Mucosa of stomach (tissue), 1 donor: ENCODE measurements at regions not wholly inside any gene's neighbourhood (a gene's known extent, or its start where the extent isn't known, plus 50 kb on each side); places are given as distances from the start of the nearest gene placed in this dataset.

Experiments used
- H3K27me3 ChIP-seq: one replicate; pipeline ENCODE4 v1.7.0; 2013; ENCODE audit warnings: mild to moderate bottlenecking, low read length; ENCODE audit not compliant: control insufficient read depth, insufficient read depth
- H3K36me3 ChIP-seq: one replicate; pipeline ENCODE4 v1.7.0; 2013; ENCODE audit warnings: low read length; ENCODE audit not compliant: control insufficient read depth, insufficient read depth
- H3K4me1 ChIP-seq: one replicate; pipeline ENCODE4 v1.7.0; 2013; ENCODE audit warnings: mild to moderate bottlenecking, low read length; ENCODE audit not compliant: control insufficient read depth, insufficient read depth
- H3K4me3 ChIP-seq: one replicate; pipeline ENCODE4 v1.7.0; 2013; ENCODE audit warnings: low read length
- H3K9ac ChIP-seq: one replicate; pipeline ENCODE4 v1.7.0; 2013; ENCODE audit warnings: mild to moderate bottlenecking, low read length, moderate library complexity
- H3K9me3 ChIP-seq: one replicate; pipeline ENCODE4 v1.7.0; 2013; ENCODE audit warnings: mild to moderate bottlenecking, low read length, moderate library complexity; ENCODE audit not compliant: control insufficient read depth
- donor health status: Pancreatic carcinoma.

GRCh38 chr21:16608209-16608830 is 878.5 kb downstream of the USP25 start:
- no peaks in the 10 kb centered on the region for H3K4me1 ChIP-seq
- H3K9ac ChIP-seq, result no peak overlapping the region
- H3K9me3 ChIP-seq, result no peaks in the 10 kb centered on the region
- H3K36me3 ChIP-seq, result no peaks in the 10 kb centered on the region
- H3K27me3 ChIP-seq, result no peaks in the 10 kb centered on the region
- no peak overlapping the region for H3K4me3 ChIP-seq

DNA sequence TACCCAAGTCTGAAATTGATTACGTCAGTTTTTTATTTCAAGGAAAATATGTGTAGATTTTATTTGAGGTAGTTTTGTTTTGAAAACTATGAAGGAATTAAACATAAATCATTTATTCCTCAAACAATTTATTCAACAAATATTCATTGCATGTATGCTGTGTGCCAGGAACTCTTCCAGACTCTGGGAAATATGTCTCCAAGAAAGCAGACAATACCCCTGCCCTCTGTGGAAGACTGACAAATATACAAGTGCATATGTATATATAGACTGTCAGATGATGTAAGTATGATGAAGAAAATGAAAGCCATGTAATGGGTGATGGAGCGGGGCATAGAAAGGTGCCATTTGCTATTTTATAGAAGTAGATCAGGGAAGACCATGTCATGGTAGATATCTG is 889.5 kb downstream of the USP25 start:
- H3K4me3 ChIP-seq, result no peak overlapping the region
- no peaks in the 10 kb centered on the region for H3K9me3 ChIP-seq
- no peaks in the 10 kb centered on the region for H3K36me3 ChIP-seq
- H3K27me3 ChIP-seq, result no peaks in the 10 kb centered on the region
- no peaks in the 10 kb centered on the region for H3K4me1 ChIP-seq
- H3K9ac ChIP-seq, result no peak overlapping the region

GRCh38 chr21:16620786-16621320 is 891.1 kb downstream of the USP25 start:
- Histone ChIP-seq H3K4me1 (no peaks in the 10 kb centered on the region), H3K9me3 (no peaks in the 10 kb centered on the region), H3K27me3 (no peaks in the 10 kb centered on the region)

GRCh38 chr21:16624479-16625118 is 888.2 kb upstream of the CXADR start:
- H3K9ac ChIP-seq, result no peak overlapping the region
- H3K36me3 ChIP-seq, result no peaks in the 10 kb centered on the region
- H3K9me3 ChIP-seq, result no peaks in the 10 kb centered on the region
- no peak overlapping the region for H3K4me3 ChIP-seq
- no peaks in the 10 kb centered on the region for H3K4me1 ChIP-seq
- no peaks in the 10 kb centered on the region for H3K27me3 ChIP-seq

More at GRCh38 chr21:16620786-16621320, 891.1 kb downstream of the USP25 start:
- Histone ChIP-seq H3K9ac (no peak overlapping the region), H3K36me3 (no peaks in the 10 kb centered on the region), H3K4me3 (no peak overlapping the region)

GRCh38 chr21:16625491-16625890 is 887.4 kb upstream of the CXADR start:
- Histone ChIP-seq H3K9me3 (no peaks in the 10 kb centered on the region), H3K4me3 (no peak overlapping the region), H3K4me1 (no peaks in the 10 kb centered on the region), H3K36me3 (no peaks in the 10 kb centered on the region), H3K27me3 (no peaks in the 10 kb centered on the region), H3K9ac (no peak overlapping the region)

- Histone ChIP-seq H3K4me3 (no peak overlapping the region), H3K4me1 (no peaks in the 10 kb centered on the region), H3K9me3 (no peaks in the 10 kb centered on the region), H3K36me3 (no peaks in the 10 kb centered on the region), H3K9ac (no peak overlapping the region), H3K27me3 (no peaks in the 10 kb centered on the region)
Measured at GRCh38 chr21:16633831-16634459, 878.9 kb upstream of the CXADR start.

GRCh38 chr21:16634515-16634914 is 878.3 kb upstream of the CXADR start:
- H3K4me1 ChIP-seq, result no peaks in the 10 kb centered on the region
- no peak overlapping the region for H3K9ac ChIP-seq
- H3K36me3 ChIP-seq, result no peaks in the 10 kb centered on the region
- H3K27me3 ChIP-seq, result no peaks in the 10 kb centered on the region
- no peaks in the 10 kb centered on the region for H3K9me3 ChIP-seq
- H3K4me3 ChIP-seq, result no peak overlapping the region

GRCh38 chr21:16640297-16641027 is 872.4 kb upstream of the CXADR start:
- Histone ChIP-seq H3K36me3 (no peaks in the 10 kb centered on the region), H3K9me3 (no peaks in the 10 kb centered on the region), H3K4me1 (no peaks in the 10 kb centered on the region), H3K9ac (no peak overlapping the region), H3K4me3 (no peak overlapping the region), H3K27me3 (no peaks in the 10 kb centered on the region)

DNA sequence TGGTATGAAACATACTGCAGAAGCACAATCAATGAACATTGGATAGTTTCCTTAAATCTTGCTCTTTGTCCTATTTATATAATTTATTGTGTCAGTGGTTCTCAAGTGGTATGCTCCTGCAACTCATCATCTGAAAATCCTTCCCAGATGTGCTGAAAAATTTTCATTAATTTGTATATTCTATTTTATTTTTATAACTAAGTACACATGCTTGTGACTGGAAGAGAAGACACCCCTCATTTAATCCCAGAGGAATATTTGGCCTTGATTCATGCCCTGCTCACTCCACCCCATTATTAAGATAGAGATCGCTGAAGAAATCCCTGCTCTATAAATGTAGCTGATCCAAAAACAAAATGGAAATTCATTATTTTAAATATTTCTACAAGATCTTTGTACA is 870.5 kb upstream of the CXADR start:
- no peaks in the 10 kb centered on the region for H3K36me3 ChIP-seq
- H3K27me3 ChIP-seq, result no peaks in the 10 kb centered on the region
- H3K9me3 ChIP-seq, result no peaks in the 10 kb centered on the region
- no peaks in the 10 kb centered on the region for H3K4me1 ChIP-seq
- no peak overlapping the region for H3K9ac ChIP-seq
- H3K4me3 ChIP-seq, result no peak overlapping the region

DNA sequence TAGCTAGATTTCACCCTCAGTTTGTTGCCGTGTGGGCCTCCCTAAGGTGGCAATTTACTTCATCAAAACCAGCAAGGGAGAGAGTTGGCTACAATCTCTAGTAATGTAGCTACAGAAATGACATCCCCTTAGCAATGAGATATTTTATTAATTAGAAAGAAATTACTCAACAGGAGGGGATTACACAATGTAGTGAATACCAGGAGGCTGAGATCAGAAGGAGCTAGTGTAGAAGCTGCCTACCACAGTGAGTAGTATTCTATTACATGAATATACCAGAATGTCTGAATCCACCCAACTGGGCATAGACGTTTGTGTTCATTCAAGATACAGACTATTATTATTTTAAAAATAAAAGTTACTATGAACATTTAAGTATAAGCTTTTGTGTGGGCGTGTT is 868.2 kb upstream of the CXADR start:
- no peak overlapping the region for H3K9ac ChIP-seq
- H3K9me3 ChIP-seq, result no peaks in the 10 kb centered on the region
- H3K4me3 ChIP-seq, result no peak overlapping the region
- no peaks in the 10 kb centered on the region for H3K36me3 ChIP-seq
- no peaks in the 10 kb centered on the region for H3K27me3 ChIP-seq
- no peaks in the 10 kb centered on the region for H3K4me1 ChIP-seq

DNA sequence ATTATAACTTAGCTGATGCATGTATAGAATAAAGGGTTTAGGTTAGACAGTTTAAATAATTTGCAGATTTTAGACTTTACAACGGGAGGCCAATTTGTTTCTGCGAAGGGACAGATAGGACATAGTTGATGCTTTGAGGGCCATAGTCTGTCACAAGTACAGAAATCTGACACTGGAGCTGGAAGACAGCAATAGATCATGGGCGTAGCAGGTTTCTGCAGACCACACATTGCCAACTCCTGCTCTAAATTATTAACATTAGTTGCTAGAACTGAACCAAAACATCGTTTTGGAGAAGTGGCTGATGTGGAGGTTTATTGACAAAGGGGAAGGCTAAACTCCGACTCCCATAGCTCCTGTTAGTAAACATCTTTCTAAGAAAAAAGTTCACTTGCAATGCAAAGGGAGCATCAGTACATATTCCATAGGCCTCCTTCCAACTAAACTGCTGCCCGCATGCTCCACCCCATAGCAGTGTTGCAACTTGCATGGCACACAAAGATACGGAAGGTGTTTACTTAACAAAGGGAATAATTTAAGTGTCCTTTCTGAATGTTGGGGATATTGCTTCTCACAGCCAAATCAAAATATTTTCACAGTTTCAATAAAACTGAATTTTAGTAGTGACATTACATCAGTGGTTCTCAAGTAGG is 862.0 kb upstream of the CXADR start:
- no peak overlapping the region for H3K4me3 ChIP-seq

More for the DNA sequence above, 862.0 kb upstream of the CXADR start:
- H3K27me3 ChIP-seq, result no peaks in the 10 kb centered on the region
- H3K9me3 ChIP-seq, result no peaks in the 10 kb centered on the region
- no peaks in the 10 kb centered on the region for H3K4me1 ChIP-seq
- H3K9ac ChIP-seq, result no peak overlapping the region
- H3K36me3 ChIP-seq, result no peaks in the 10 kb centered on the region
